PC-3 (cell line): ENCODE measurements at regions not wholly inside any gene's neighbourhood (a gene's known extent, or its start where the extent isn't known, plus 50 kb on each side); places are given as distances from the start of the nearest gene placed in this dataset.

Experiments
- CTCF ChIP-seq: fragments of 300-600 bp; sonication (generic); conservative IDR thresholded peaks from 2 replicates; pipeline ENCODE4 v1.5.1; 2017; ENCODE audit warnings: antibody characterized with exemption, low read depth, mild to moderate bottlenecking, low read length
- EZH2 ChIP-seq: fragments of 300-600 bp; sonication (generic); IDR thresholded peaks from one replicate; pipeline ENCODE4 v1.6.1; 2017; ENCODE audit warnings: antibody characterized with exemption, mild to moderate bottlenecking, low read length; ENCODE audit not compliant: unreplicated experiment

- no peak for TF ChIP-seq CTCF
- TF ChIP-seq EZH2, result no peak
These were observed 389.4 kb upstream of the RGPD4 start for GRCh38 chr2:107437265-107437664.
